ENCODE measurements at regions not wholly inside any gene's neighbourhood (a gene's known extent, or its start where the extent isn't known, plus 50 kb on each side); places are given as distances from the start of the nearest gene placed in this dataset.

DNA sequence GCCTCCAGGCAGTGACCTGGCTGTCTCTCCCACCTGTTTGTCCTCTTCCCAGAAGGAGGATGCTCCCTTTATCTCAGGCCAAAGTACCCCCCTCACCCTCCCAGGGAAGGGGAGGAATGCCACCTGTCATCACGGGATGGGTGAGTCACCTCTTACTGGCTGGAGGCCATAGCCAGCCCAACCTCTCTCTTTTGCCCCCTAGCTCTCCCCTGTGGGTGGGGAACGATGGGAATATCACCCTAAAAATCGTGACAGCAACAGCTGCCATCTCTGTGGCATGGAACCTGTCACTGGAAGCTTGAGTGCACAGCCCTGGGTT, 137.5 kb upstream of the PTPN1 start:
- WGBS, 2 donors: 28 to 39% methylated on average over 3 of the region's 3 CpGs
- intact Hi-C loops (cut with DNase I; ENCODE audit: low total_unique reads): no loop called here
- H3K4me3 ChIP-seq (ENCODE audit: low read depth, poor library complexity, severe bottlenecking): no peak overlapping the region
- DNase-seq (ENCODE audit: low spot score in 2 of 2): no peak
- TF ChIP-seq, protein P1, sequence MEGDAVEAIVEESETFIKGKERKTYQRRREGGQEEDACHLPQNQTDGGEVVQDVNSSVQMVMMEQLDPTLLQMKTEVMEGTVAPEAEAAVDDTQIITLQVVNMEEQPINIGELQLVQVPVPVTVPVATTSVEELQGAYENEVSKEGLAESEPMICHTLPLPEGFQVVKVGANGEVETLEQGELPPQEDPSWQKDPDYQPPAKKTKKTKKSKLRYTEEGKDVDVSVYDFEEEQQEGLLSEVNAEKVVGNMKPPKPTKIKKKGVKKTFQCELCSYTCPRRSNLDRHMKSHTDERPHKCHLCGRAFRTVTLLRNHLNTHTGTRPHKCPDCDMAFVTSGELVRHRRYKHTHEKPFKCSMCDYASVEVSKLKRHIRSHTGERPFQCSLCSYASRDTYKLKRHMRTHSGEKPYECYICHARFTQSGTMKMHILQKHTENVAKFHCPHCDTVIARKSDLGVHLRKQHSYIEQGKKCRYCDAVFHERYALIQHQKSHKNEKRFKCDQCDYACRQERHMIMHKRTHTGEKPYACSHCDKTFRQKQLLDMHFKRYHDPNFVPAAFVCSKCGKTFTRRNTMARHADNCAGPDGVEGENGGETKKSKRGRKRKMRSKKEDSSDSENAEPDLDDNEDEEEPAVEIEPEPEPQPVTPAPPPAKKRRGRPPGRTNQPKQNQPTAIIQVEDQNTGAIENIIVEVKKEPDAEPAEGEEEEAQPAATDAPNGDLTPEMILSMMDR (IDR thresholded peaks at IDR 0.05): no peak
- no peak for TF ChIP-seq POLR2A (IDR thresholded peaks at IDR 0.05)

DNA sequence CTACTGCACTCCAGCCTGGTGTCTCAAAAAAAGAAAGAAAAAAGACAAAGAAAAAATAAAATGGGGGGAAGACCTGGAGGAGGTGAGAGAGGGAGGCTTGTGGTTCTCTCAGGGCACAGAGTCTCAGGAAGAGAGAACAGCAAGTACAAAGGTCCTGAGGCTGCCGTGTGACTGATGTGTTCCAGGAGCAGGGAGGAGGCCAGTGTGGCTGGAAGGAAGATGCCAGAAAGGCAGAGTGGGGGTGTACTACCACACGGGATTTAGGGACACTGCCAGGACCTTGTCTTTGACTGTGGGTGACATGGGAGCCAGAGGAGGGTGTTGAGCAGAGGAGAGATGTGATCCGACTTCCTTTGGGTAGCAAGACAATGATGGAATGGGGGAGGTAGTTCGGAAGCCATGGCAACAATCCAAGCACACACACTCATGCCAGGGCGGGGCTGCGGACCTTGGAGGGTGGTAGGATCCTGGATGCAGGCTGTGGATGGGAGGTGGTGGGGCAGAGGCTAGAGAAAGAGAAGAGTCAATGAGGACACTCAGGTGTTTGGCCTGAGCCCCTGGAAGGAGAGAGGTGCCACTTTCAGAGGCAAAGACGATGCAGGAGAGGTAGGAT, 136.4 kb upstream of the PTPN1 start:
- no peak for DNase-seq (ENCODE audit: low spot score in 2 of 2)
- WGBS, 2 donors: 47 to 48% methylated on average over 7 of the region's 7 CpGs
- TF ChIP-seq, protein P1 (IDR thresholded peaks at IDR 0.05): no peak
- TF ChIP-seq POLR2A (IDR thresholded peaks at IDR 0.05): no peak
- intact Hi-C loops (cut with DNase I; ENCODE audit: low total_unique reads): no loop called here
- no peak overlapping the region for H3K4me3 ChIP-seq (ENCODE audit: low read depth, poor library complexity, severe bottlenecking)

GRCh38 chr20:50374541-50375078, 135.6 kb upstream of the PTPN1 start:
- TF ChIP-seq, protein P1 (IDR thresholded peaks at IDR 0.05): no peak
- no peak for TF ChIP-seq POLR2A (IDR thresholded peaks at IDR 0.05)
- DNase-seq (ENCODE audit: low spot score in 2 of 2): no peak
- no peak overlapping the region for H3K4me3 ChIP-seq (ENCODE audit: low read depth, poor library complexity, severe bottlenecking)
- 73 to 85% methylated on average over 4 of the region's 4 CpGs for WGBS, 2 donors
- intact Hi-C loops (cut with DNase I; ENCODE audit: low total_unique reads): no loop called here

DNA sequence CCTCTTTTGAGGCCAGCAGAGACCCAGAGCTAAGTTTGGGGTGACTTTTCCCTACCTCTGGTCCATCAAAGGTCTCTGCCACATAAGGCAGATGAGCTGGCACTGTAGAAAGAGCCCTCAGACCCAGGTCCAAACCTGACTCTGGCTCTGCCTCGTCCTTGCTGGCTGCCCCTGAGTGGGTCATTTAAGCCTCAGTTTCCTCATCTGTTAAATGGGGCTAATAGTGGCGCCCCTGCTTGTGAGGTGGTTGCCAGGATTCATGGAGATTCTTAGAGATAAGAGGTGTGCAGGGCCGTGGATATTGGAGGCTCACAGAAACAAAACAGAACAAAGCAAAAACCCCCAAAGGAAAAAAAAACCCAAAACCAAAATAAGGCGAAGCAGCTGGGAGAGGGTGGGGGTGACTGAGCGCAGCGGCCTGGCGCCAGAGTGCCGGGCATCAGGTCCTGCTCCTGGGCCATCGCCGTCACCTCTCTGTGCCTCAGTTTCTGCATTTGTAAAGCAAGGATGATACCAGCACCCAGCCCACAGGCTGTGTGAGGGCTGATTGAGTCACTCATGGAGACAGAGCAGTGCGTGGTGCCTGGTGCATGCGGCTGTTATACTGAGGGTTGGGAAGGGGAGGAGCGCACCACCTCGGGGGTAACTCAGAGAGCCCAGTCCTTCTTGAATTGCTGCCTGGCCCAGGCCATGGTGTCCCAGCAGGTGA, 133.8 kb upstream of the PTPN1 start:
- WGBS, 2 donors: 89 to 90% methylated on average over 14 of the region's 14 CpGs

GRCh38 chr20:50376888-50377459, 133.2 kb upstream of the PTPN1 start:
- TF ChIP-seq, protein P1 (IDR thresholded peaks at IDR 0.05): no peak
- TF ChIP-seq POLR2A (IDR thresholded peaks at IDR 0.05): no peak
- 75 to 82% methylated on average over 10 to 17 of the region's 17 CpGs for WGBS, 2 donors
- DNase-seq (ENCODE audit: low spot score in 2 of 2): no peak
- intact Hi-C loops (cut with DNase I; ENCODE audit: low total_unique reads): no loop called here
- H3K4me3 ChIP-seq (ENCODE audit: low read depth, poor library complexity, severe bottlenecking): no peak overlapping the region

More for the DNA sequence above, 133.8 kb upstream of the PTPN1 start:
- TF ChIP-seq, protein P1 (IDR thresholded peaks at IDR 0.05): no peak
- TF ChIP-seq POLR2A (IDR thresholded peaks at IDR 0.05): no peak
- intact Hi-C loops (cut with DNase I; ENCODE audit: low total_unique reads): no loop called here
- no peak for DNase-seq (ENCODE audit: low spot score in 2 of 2)
- H3K4me3 ChIP-seq (ENCODE audit: low read depth, poor library complexity, severe bottlenecking): no peak overlapping the region

All from lower leg skin (tissue), 4 donors.